ENCODE measurements at regions not wholly inside any gene's neighbourhood (a gene's known extent, or its start where the extent isn't known, plus 50 kb on each side); places are given as distances from the start of the nearest gene placed in this dataset.

DNA sequence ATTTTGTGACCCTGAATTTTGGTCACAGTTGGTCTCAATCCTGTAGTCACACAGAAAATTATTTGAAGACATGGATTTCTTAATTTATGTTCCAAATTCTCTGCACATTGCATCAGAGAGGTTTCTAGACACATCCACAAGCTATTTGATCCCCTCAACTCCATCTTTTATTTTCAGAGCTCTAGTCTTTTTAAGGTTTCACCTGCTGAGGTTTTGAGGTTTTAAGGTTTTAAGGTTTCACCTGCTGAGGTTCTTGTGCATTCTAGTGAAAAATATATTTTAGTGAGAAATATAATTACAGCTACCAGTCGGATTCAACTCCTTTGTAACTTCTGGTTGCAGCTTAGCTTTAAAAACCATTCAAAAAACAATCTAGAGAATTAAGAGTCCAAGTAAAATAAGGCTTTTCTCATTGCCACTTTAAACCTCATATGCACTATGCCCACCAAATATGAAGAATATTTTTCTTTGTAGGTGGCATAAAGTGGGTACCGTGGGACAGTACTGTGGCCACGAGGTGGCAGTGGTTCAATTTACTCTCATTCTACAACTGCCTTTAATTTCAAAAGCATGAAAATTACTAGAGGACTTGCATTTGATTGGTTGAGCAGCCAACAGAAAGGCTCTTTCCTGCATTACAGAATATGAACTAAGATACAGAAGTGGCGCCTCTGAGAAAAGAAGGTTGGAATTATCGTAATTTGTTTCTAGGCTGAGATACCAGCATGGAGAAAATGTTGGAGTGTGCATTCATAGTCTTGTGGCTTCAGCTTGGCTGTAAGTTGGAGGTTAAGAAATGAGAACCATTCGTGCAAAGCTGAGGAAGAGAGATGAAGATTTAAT lies 366.5 kb upstream of the OR4E1 start:
- DNase-seq (ENCODE audit: low read depth), result no peak

DNA sequence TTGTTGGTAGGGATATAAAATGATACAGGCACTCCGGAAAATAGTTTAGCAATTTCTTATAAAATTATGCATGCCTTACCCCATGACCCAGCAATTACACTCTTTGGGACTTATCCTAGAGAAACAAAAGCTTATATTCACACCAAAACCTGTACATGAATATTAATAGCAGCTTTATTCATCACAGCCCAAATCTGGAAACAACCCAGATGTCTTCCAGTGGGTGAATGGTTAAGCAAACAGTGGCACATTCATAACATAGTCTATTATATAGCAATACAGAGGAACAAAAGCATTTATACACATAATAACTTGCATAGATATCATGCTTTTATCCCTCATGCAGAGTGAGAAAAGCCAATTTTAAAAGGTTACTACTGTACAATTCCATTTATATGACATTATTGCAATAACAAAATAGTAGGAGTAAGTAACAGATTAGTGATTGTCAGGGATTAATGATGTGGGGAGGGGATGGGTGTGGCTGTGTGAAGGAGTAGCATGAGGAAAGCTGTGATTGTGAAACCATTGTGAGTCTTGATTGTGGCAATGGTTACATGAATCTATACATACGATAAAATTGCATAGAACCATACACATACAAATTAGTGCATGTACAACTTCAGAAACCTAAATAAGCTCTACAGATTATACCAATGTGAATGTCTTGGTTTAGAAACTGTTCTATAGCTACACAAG lies 363.1 kb upstream of the OR4E1 start:
- no peak for DNase-seq (ENCODE audit: low read depth)

DNA sequence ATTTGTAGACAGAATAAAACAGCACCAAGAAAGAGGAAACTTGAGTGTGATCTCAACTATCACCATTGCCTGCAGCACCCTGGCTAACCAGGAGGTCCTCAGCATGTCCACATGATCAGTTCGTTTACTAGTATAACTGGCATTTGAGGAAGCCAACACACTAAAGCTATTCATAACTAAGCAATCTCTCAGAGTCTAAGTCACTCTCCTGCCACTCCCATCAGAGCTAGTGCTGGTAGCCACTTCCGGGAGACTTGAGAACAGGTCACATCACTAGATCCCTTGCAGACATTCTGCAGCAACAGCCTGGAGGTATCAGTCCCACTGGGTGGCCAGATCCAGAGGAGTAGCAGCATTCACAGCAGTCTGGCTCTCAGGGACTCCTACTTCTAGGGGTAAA lies 352.9 kb upstream of the OR4E1 start:
- no peak for DNase-seq (ENCODE audit: low read depth)

DNA sequence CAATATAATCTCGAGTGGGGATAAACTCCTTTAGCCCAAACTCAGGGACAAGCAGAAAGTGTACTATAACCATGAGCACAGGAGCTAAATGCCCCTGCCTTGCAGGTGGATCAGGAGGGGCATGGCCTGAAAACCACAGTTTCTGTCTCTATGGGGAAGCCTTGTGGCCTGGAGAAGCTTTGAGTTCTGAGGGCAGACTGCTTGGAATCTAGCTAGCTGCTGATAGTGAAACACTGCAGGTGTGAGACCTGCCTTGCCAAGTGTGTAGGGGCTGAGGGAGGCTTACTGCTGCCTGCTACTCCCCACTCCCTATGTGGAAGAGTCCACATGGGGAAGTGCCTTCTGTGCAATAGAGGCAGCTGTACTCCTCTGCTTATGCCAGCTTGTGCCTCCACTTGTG lies 352.3 kb upstream of the OR4E1 start:
- no peak for DNase-seq (ENCODE audit: low read depth)

DNA sequence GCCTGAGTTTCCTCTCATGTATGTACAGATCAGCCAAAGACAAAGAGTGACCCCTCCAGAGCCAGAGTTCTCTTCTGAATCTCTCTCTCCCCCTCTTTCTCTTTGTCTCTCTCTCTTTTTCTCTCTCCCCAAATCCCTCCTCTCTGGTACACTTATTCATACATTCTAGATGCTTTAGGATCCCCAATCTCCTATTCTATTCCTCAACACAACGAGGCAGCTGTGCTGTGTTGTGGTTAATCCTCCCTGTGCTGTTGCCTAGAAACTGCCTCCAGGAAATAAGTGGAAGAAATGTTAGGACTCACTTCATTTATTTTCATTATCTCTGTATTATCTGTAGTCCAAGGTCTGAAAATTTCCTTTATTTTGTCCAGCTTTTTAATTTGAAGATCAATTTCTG lies 350.5 kb upstream of the OR4E1 start:
- DNase-seq (ENCODE audit: low read depth), result no peak

DNA sequence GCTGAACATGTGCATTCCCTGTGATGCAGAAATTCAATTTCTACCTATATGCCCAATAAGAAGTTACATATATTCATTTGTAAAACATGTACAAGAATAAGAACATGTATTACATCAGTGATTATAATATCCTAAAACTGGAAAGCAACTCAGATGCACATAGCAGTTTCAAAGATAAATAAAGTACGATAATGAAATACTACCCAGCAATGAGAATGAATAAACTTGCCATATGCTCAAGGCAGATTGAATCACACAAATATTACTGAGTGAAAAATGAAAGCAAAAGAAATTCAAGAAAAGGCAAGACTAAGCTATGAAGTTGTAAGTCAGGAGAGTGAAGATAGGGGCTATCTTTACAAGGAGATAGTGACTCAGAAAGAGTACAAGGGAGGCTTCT lies 345.3 kb upstream of the OR4E1 start:
- no peak for DNase-seq (ENCODE audit: low read depth)

DNA sequence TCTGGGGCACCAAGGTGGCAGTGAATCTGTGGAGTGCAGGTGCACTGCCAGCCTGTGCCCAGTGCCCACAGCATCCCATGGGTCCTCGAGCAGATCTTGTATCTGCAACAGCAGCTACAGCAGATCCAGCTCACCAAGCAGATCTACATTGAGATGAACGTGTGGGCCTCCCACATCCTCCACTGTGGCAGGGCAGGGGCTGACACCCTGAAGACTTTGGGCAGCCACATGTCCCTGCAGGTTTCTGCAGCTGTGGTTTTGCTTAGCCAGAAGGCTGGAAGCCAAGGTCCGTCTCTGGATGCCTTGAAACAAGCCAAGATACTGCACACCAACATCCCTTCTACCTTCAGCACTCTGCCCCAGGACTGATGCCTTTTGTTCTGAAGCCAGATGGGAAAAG lies 338.8 kb upstream of the OR4E1 start:
- no peak for DNase-seq (ENCODE audit: low read depth)

DNA sequence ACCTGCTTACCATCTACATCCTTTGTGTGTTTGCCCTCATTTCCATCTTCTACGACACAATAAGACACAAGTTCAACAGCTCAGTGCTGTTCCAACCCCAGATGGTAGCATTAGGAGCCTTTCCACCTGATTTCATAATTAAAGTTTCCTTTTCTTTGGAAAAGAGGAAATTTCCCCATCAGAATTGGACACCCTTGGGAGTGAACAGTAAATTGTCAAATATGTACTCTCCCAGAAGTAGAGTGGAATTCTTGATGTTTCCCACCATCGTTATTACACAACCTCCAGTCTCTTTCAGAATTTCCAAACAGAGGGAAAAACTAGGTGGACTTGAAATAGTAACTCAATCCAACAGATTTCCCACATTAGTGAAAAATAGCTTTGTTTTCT lies 337.6 kb upstream of the OR4E1 start:
- DNase-seq (ENCODE audit: low read depth), result no peak

DNA sequence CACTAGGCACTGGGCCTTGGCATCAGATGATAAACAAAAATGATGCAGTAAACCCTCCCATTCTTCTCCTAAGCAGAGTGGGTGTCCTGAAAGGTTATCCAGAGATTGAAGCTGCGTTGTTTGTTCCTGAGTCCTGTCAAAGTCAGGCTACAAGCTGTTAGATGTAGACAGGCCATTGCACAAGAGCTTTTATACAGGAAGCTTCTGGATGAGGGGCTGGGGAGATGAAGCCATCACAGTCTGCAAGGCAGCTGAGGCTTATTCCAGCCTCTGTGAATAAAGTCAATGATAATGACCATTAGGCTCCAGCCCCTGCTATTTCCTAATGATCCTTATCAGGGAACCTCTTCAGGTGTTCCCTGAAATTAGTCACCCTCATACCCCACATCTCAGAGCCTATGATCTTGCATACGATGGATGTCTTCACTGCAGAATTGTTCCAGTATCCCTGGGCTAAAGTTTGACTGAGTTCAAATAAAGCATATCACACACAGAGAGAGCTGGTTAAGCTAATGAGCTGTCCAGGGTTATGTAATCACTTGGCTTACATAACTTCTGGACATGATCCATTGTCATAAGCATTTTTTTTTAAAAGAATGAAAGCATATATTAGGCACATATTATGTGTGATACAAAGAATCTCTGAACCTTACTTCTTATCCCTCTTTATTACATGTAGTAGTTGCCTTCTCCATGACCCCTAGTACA lies 337.1 kb upstream of the OR4E1 start:
- no peak for DNase-seq (ENCODE audit: low read depth)

DNA sequence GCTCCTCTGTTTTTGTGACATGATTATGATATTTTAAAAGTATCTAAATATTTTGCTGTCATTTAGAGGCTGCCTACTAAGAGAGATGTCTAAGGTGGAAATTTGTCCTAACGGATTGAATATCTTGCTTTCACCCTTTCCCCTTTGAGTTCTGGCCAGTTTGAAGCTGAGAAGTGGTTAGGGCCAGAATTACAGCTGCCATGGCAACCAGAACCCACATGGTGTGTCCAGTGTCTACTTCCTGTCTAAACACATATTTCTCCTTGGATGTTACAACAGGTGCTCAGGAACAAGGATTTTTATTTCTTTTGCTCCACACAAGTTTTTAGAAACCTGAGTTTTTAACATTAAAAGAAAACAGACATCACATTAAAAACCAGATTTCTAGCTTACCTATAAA lies 335.1 kb upstream of the OR4E1 start:
- no peak for DNase-seq (ENCODE audit: low read depth)

DNA sequence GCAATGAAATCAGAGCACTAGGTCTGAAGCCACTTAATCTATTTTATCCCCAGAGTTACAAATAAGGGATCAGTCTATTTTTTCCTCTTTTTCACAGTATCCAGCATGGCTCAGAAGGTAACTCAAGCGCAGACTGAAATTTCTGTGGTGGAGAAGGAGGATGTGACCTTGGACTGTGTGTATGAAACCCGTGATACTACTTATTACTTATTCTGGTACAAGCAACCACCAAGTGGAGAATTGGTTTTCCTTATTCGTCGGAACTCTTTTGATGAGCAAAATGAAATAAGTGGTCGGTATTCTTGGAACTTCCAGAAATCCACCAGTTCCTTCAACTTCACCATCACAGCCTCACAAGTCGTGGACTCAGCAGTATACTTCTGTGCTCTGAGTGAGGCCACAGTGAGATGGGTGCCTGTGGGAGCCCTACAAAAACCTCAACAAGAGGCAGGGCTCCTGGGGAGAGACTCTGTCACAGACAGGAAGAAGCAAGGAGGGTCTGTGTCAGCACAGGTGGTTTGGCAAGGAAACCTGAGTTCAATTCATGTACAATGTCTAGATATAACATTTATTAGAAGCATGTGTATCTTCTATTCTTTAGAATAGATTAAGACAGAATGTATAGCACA lies 334.3 kb upstream of the OR4E1 start:
- no peak for DNase-seq (ENCODE audit: low read depth)

DNA sequence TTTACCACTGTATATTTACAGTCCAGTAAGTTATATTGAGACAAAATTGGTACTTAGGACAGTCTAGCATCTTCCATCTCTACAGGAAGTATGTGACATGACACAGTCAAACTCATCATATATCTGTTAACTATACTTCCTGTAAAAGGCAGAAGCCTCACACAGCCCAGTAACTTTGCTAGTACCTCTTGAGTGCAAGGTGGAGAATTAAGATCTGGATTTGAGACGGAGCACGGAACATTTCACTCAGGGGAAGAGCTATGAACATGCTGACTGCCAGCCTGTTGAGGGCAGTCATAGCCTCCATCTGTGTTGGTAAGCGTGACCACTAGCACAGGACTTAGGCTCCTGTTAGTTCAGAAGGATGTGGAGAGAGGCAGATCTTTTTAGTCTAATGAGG lies 333.7 kb upstream of the OR4E1 start:
- no peak for DNase-seq (ENCODE audit: low read depth)

DNA sequence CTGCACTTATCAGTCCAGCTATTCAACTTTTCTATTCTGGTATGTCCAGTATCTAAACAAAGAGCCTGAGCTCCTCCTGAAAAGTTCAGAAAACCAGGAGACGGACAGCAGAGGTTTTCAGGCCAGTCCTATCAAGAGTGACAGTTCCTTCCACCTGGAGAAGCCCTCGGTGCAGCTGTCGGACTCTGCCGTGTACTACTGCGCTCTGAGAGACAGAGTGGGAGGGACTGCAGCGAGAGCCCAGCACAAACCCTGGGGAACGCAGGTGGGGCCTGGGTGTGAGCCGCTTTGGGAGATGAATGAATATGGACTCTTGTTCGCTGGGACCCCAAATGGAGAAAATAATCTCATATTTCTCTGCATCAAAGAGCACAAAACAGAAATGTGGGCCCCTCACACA lies 329.8 kb upstream of the OR4E1 start:
- no peak for DNase-seq (ENCODE audit: low read depth)

DNA sequence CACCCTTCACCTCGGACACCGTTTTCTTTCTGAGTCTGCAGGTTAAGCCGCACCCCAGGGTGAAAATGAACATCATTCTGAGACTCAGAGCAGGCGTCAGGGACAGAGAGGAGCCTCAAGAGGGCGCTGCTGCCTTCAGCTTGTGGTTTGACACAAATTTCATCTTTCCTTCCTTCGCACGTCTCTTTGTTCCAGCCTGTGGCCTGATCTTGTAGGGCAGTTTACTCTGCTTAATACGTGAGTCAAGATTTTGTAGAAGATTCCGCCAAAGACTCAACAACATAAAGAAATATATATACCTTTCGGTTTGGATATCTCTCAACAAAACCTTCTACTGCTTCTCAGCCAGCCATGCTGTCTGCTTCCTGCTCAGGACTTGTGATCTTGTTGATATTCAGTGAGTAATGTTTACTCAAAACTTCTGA lies 329.3 kb upstream of the OR4E1 start:
- no peak for DNase-seq (ENCODE audit: low read depth)

DNA sequence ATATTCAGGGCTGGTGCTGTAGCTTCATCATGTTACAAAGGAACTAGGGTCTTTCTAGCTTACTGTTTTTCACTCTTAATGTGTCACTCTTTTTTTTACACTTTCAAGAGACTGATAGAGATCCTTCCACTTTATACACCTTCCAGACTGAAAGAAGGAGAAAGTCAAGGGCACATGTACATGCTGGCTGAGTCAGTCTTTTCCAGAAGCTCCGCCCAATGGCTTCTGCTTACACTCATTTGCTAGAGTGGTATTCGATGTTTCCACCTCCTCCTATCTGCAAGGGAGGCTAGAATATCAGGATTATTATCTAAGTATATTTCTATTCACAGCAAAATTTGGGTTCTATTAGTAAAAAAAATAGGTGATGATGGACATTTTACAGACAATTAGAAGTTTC lies 325.8 kb upstream of the OR4E1 start:
- no peak for DNase-seq (ENCODE audit: low read depth)

DNA sequence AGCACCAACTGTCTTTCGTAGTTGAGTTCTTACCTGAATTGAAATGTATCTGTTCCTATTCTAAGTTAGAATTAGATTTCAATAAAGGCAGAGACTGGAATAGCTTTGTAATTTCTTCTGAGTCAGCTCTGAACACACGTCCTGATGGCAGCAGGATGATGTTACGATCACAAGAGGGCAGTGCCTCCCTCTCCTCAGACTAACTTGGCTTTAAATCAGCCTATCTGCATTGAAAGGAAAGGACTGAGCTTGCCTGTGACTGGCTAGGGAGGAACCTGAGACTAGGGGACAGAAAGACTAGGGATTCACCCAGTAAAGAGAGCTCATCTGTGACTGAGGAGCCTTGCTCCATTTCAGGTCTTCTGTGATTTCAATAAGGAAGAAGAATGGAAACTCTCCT lies 323.7 kb upstream of the OR4E1 start:
- no peak for DNase-seq (ENCODE audit: low read depth)

DNA sequence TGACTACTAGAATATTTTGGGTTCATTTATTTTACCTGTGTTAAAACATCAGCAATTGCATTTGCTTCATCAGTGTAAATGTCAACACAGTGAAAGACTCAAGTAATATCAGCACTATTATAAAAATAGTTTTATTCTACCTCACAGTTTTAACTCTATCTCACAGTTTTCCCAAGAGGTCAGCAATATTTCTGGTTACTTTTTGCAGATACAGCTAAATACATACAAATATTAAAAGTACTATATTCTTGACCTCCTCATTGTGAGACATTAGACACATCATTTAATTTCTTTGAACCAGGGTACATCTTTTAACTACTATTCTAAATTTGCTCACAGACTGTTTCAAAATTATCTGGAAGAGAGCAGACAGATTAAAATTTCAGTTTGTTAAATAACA lies 321.7 kb upstream of the OR4E1 start:
- no peak for DNase-seq (ENCODE audit: low read depth)

DNA sequence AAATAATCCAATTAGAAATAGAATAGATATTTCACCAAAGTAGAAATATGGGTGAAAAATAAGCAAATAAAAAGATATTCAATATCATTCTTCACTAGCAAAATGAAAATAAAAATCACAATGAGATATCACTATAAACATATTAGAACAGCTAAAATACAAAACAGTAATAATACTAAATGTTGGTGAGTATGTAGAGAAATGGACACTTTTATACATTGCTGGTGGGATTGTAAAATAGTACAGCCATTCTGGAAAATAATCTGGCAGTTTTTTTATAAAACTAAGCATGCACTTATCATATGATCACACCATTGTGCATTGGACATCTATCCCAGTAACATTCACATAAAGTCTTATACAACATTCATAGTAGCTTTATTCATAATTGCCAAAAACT lies 320.2 kb upstream of the OR4E1 start:
- no peak for DNase-seq (ENCODE audit: low read depth)

DNA sequence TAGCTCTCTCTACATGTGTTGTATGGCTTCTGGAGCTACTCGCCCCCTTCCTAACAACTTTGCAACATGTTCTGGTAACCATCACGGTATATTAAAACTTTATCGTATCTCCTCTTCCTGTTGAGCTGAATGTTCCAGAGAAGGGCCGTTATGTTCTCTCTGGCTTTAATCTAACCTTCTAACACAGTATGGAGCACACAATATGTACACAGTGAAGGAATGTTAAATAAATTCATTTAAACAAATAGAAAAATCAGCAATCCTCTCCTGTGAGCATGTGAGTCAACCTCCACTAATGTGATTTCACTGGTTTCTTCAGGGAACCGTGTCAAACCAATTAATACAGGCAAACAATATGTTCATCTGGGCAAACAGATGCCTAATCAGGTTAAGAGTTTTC lies 319.5 kb upstream of the OR4E1 start:
- no peak for DNase-seq (ENCODE audit: low read depth)

DNA sequence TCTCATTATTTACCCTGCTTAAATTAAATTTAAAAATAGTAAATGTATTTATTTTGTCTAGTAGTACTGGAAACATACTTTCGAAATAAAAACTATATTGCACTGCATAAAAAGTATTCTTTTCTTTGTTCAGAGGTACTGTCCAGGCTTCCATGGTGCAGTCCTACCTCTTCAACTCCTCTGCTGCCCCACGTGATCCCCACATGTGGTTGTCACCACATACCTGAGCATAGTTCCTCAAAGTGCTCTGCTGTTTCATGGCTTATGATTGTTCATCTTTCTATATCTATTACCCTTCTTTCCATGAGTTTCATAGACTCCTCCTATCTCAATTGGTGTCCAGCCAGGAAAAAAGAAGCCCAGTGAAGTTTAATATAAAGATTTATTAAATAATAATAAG lies 317.5 kb upstream of the OR4E1 start:
- no peak for DNase-seq (ENCODE audit: low read depth)

DNA sequence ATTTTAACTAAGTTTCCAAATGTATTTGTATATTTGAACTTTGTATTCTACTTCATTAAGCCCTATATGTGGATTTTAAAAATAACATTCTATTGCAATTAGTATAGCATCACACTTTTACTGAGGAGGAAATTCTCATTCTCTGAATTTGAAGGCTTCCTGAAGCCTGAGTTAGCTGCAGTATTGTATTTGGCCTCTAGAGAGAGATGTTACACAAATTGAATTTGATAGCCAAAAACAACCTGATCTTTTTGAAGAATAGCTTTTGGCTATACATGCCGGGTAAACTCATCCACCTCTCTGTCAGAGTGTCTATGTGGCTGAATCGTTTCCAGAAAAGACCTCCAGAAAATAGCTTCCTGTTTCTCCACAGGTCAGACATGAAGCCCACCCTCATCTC lies 316.5 kb upstream of the OR4E1 start:
- DNase-seq (ENCODE audit: low read depth), result no peak

DNA sequence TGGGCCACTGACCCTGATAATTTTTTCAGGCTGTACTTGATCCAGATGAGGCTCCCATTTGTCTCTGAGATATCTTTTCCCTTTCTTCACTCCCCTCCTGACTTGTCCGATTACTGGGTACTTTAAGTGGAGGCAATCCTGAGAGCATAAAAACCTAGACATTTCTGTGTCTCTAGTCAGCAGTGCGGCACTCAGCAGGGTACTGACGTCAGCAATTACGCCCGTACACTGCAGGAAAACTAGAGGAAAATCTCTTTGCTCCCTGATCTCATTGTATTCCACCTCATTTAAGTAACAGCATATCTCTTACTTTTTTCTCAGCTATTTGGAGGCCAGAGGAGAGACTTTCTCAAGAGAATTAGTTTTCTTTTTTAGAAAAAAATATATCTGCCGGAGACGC lies 315.5 kb upstream of the OR4E1 start:
- no peak for DNase-seq (ENCODE audit: low read depth)

DNA sequence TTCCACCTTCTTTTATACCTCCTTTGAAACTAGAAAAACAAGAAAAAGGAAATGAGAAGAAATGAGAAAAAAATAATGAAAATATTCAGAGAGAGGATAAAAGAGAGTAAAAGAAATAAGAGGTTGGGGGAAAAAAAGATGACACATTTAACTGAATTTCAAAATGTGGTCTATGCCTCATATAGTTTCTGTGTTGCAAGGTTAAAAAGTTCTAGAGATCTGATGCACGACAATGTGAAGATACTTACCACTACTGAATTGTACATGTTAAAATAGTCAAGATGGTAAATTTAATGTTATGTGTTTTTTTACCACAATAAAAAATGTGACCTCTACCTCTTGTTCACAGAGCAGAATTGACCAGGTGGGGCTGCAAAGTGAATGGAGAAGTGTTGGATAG lies 314.8 kb upstream of the OR4E1 start:
- DNase-seq (ENCODE audit: low read depth), result no peak
